Sigmoid colon (tissue), 4 donors: ENCODE measurements at regions not wholly inside any gene's neighbourhood (a gene's known extent, or its start where the extent isn't known, plus 50 kb on each side); places are given as distances from the start of the nearest gene placed in this dataset.

Source experiments
- POLR2A ChIP-seq, 2 donors: fragments of 450-650 bp; IDR thresholded peaks; one replicate each; pipeline ENCODE4 v1.6.1; 2016; ENCODE audit warnings: antibody characterized with exemption in 2 of 2, mild to moderate bottlenecking in 2 of 2, moderate library complexity in 2 of 2
- POLR2AphosphoS5 ChIP-seq, 4 donors: sonication (generic); formaldehyde crosslinking; IDR thresholded peaks; one replicate each; pipeline ENCODE4 v1.6.1; 2017; ENCODE audit warnings: antibody characterized with exemption in 4 of 4
- TF ChIP-seq, protein P1 (sequence below), 4 experiments: fragments of 450-650 bp in 3 of 4; fragments of 200-600 bp in 1 of 4; IDR thresholded peaks; one replicate each; pipeline ENCODE4 v1.5.1; 2016 to 2019; ENCODE audit warnings: antibody characterized with exemption in 4 of 4, mild to moderate bottlenecking in 3 of 4, moderate library complexity in 2 of 4

DNA sequence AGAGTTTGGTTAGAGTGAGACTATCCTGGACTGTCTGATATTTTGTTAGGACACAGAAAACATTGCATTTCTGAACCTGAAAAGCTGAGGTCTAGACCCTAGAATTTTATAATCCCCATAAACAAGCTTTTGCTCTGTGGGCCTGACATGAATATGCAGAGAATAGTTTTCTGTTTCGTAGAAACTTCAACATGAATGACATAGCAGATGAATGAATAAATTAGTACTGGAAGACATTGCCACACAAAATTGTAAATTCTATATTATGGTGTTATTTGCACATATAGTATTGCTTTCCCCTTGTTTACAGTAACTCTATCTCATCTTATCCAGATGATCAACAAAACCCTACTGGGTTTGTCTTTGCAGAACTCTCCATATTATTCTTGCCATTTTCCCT is 54.9 kb upstream of the MAML3 start:
- TF ChIP-seq, protein P1, sequence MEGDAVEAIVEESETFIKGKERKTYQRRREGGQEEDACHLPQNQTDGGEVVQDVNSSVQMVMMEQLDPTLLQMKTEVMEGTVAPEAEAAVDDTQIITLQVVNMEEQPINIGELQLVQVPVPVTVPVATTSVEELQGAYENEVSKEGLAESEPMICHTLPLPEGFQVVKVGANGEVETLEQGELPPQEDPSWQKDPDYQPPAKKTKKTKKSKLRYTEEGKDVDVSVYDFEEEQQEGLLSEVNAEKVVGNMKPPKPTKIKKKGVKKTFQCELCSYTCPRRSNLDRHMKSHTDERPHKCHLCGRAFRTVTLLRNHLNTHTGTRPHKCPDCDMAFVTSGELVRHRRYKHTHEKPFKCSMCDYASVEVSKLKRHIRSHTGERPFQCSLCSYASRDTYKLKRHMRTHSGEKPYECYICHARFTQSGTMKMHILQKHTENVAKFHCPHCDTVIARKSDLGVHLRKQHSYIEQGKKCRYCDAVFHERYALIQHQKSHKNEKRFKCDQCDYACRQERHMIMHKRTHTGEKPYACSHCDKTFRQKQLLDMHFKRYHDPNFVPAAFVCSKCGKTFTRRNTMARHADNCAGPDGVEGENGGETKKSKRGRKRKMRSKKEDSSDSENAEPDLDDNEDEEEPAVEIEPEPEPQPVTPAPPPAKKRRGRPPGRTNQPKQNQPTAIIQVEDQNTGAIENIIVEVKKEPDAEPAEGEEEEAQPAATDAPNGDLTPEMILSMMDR (IDR thresholded peaks at IDR 0.05), result no peak
- TF ChIP-seq POLR2A (IDR thresholded peaks at IDR 0.05), result no peak
- TF ChIP-seq POLR2AphosphoS5 (IDR thresholded peaks at IDR 0.05), result no peak
